ENCODE measurements at regions not wholly inside any gene's neighbourhood (a gene's known extent, or its start where the extent isn't known, plus 50 kb on each side); places are given as distances from the start of the nearest gene placed in this dataset.

- no peak for DNase-seq
- no CpG with 5 or more reads among the region's 1 CpG for WGBS (ENCODE audit: insufficient coverage)
Observed at GRCh38 chr3:28080716-28081115, 160.7 kb upstream of the CMC1 start.

GRCh38 chr3:28081533-28081947 is 159.9 kb upstream of the CMC1 start:
- no peak for DNase-seq
- Histone ChIP-seq H3K27me3 (ENCODE audit: control insufficient read depth, insufficient read depth, low read length) (no peaks in the 10 kb centered on the region), H3K27ac (ENCODE audit: low read length) (no peak overlapping the region), H3K4me1 (ENCODE audit: control insufficient read depth, insufficient read depth, low read length) (no peaks in the 10 kb centered on the region), H3K9me3 (replicated peaks; ENCODE audit: control insufficient read depth, low read depth, low read length) (no peaks in the 10 kb centered on the region), H3K4me3 (ENCODE audit: low read length) (no peak overlapping the region), H3K36me3 (ENCODE audit: control insufficient read depth, insufficient read depth, low read length) (no peaks in the 10 kb centered on the region)
- 83% methylated on average over 2 of the region's 2 CpGs for WGBS (ENCODE audit: insufficient coverage)

More at GRCh38 chr3:28080716-28081115, 160.7 kb upstream of the CMC1 start:
- Histone ChIP-seq H3K4me3 (ENCODE audit: low read length) (no peak overlapping the region), H3K27me3 (ENCODE audit: control insufficient read depth, insufficient read depth, low read length) (no peaks in the 10 kb centered on the region), H3K36me3 (ENCODE audit: control insufficient read depth, insufficient read depth, low read length) (no peaks in the 10 kb centered on the region), H3K9me3 (replicated peaks; ENCODE audit: control insufficient read depth, low read depth, low read length) (no peaks in the 10 kb centered on the region), H3K4me1 (ENCODE audit: control insufficient read depth, insufficient read depth, low read length) (no peaks in the 10 kb centered on the region), H3K27ac (ENCODE audit: low read length) (no peak overlapping the region)

GRCh38 chr3:28087591-28087990 is 153.8 kb upstream of the CMC1 start:
- WGBS (ENCODE audit: insufficient coverage) = no CpG with 5 or more reads among the region's 2 CpGs
- Histone ChIP-seq H3K9me3 (replicated peaks; ENCODE audit: control insufficient read depth, low read depth, low read length) (no peaks in the 10 kb centered on the region), H3K36me3 (ENCODE audit: control insufficient read depth, insufficient read depth, low read length) (no peaks in the 10 kb centered on the region), H3K4me3 (ENCODE audit: low read length) (no peak overlapping the region), H3K27ac (ENCODE audit: low read length) (no peak overlapping the region), H3K27me3 (ENCODE audit: control insufficient read depth, insufficient read depth, low read length) (no peaks in the 10 kb centered on the region), H3K4me1 (ENCODE audit: control insufficient read depth, insufficient read depth, low read length) (no peaks in the 10 kb centered on the region)
- DNase-seq = no peak

DNA sequence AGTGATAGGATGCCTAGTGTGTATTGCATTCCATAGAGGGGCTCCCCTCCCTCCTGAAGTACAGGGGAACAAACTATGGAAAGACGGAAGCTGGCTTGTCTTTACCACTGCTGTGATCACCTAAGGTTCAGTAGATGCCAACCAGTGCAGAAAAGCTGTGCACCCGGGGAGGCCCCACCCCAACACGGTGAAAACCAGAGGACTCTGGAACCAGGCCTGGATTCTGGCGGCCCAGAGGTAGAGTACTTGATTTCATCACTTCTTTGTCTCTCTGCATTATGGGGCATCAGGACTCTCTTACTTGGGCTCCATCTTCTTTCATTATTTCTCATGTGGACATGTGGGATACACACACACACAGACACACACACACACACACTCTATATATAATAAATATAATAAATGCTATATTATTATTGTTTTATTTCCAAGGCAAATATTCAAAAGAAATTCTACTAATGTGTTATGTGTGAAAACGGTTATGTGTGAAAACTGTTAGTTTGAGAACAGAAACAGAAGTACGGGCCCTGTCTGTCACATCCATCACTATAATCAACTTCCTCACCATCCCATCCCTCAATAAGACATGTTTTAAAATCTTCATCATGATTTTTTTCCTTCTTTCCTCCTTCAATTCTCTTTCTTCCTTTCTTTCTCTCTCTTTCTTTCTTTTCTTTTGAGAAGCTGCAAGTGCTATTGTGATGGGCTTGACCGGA is 152.4 kb upstream of the CMC1 start:
- Histone ChIP-seq H3K4me1 (ENCODE audit: control insufficient read depth, insufficient read depth, low read length) (no peaks in the 10 kb centered on the region), H3K27me3 (ENCODE audit: control insufficient read depth, insufficient read depth, low read length) (no peaks in the 10 kb centered on the region), H3K9me3 (replicated peaks; ENCODE audit: control insufficient read depth, low read depth, low read length) (peaks cover 6% of the 10 kb centered on the region), H3K27ac (ENCODE audit: low read length) (no peak overlapping the region), H3K4me3 (ENCODE audit: low read length) (no peak overlapping the region), H3K36me3 (ENCODE audit: control insufficient read depth, insufficient read depth, low read length) (no peaks in the 10 kb centered on the region)
- WGBS (ENCODE audit: insufficient coverage) = 82% methylated on average over 4 of the region's 7 CpGs
- DNase-seq = no peak

DNA sequence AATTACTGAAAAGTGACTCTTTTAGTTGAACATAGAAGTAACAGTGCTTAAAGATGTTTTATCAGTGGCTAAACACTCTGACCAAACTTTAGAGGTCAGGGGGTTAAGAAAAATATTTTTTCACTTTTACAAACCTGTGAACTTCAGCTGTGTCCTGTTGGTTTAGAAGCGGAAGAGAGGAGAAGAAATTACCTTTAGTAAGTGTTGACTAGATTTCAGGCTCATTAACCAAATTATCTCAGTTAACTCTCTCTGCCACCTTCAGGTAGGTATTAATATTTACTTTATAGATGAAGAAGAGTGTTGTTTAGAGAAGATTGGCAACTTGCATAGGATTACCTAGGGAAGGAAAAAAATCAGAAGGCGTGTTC is 151.9 kb upstream of the CMC1 start:
- no peaks in the 10 kb centered on the region for H3K36me3 ChIP-seq (ENCODE audit: control insufficient read depth, insufficient read depth, low read length)
- no CpG with 5 or more reads among the region's 2 CpGs for WGBS (ENCODE audit: insufficient coverage)
- no peak overlapping the region for H3K4me3 ChIP-seq (ENCODE audit: low read length)
- no peak overlapping the region for H3K27ac ChIP-seq (ENCODE audit: low read length)
- H3K4me1 ChIP-seq (ENCODE audit: control insufficient read depth, insufficient read depth, low read length) = no peaks in the 10 kb centered on the region
- DNase-seq = no peak
- peaks cover 9% of the 10 kb centered on the region for H3K9me3 ChIP-seq (replicated peaks; ENCODE audit: control insufficient read depth, low read depth, low read length)
- H3K27me3 ChIP-seq (ENCODE audit: control insufficient read depth, insufficient read depth, low read length) = no peaks in the 10 kb centered on the region

GRCh38 chr3:28099296-28099695 is 142.1 kb upstream of the CMC1 start:
- H3K36me3 ChIP-seq (ENCODE audit: control insufficient read depth, insufficient read depth, low read length) = no peaks in the 10 kb centered on the region
- no peaks in the 10 kb centered on the region for H3K27me3 ChIP-seq (ENCODE audit: control insufficient read depth, insufficient read depth, low read length)
- no peak overlapping the region for H3K27ac ChIP-seq (ENCODE audit: low read length)
- no CpG with 5 or more reads among the region's 2 CpGs for WGBS (ENCODE audit: insufficient coverage)
- H3K4me3 ChIP-seq (ENCODE audit: low read length) = no peak overlapping the region
- peaks cover 5% of the 10 kb centered on the region for H3K9me3 ChIP-seq (replicated peaks; ENCODE audit: control insufficient read depth, low read depth, low read length)
- H3K4me1 ChIP-seq (ENCODE audit: control insufficient read depth, insufficient read depth, low read length) = no peaks in the 10 kb centered on the region
- no peak for DNase-seq

DNA sequence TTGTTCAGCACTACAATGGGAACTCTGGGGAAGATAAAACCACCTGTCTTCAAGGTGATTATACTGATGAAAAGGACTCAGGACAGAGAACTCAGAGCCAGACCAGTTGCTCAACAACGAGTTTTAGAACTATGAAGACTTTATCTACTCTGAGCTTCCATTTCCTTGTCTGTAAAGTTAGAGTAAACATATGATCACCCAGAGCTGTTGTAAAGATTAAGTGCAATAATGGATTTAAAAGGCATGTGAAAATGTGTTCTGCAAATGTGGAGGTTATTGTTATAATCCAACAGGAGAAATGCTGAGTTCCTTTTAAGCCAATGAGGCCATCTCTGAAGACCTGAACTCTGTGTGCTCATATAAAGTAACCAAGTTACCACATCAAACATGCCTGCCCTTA is 139.7 kb upstream of the CMC1 start:
- no peaks in the 10 kb centered on the region for H3K27me3 ChIP-seq (ENCODE audit: control insufficient read depth, insufficient read depth, low read length)
- DNase-seq = no peak
- H3K9me3 ChIP-seq (replicated peaks; ENCODE audit: control insufficient read depth, low read depth, low read length) = peaks cover 5% of the 10 kb centered on the region
- no CpG with 5 or more reads among the region's 1 CpG for WGBS (ENCODE audit: insufficient coverage)
- no peaks in the 10 kb centered on the region for H3K36me3 ChIP-seq (ENCODE audit: control insufficient read depth, insufficient read depth, low read length)
- H3K4me1 ChIP-seq (ENCODE audit: control insufficient read depth, insufficient read depth, low read length) = no peaks in the 10 kb centered on the region
- H3K27ac ChIP-seq (ENCODE audit: low read length) = no peak overlapping the region
- H3K4me3 ChIP-seq (ENCODE audit: low read length) = no peak overlapping the region

DNA sequence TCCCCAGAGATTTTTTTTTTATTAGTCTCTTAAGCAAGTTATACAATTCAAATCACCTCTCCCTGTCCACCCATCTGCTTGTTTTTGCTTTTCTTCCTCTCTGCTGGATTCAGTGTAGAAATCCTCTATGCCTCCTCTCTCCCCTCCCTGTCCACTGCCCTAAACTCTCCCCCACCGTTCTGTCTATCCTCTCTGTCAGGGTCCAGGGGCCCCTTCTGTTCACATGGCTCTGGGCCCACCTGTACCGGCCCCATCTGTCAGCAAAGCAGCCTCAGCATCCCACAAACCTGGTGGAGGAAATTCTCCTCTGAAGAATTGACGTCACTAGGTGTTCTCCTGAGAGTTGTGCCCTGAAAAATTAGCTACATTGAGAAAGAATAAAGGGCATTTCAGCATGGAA is 137.6 kb upstream of the CMC1 start:
- no peaks in the 10 kb centered on the region for H3K27me3 ChIP-seq (ENCODE audit: control insufficient read depth, insufficient read depth, low read length)
- peaks cover 5% of the 10 kb centered on the region for H3K9me3 ChIP-seq (replicated peaks; ENCODE audit: control insufficient read depth, low read depth, low read length)
- no peak overlapping the region for H3K4me3 ChIP-seq (ENCODE audit: low read length)
- no CpG with 5 or more reads among the region's 3 CpGs for WGBS (ENCODE audit: insufficient coverage)
- DNase-seq = no peak
- no peaks in the 10 kb centered on the region for H3K4me1 ChIP-seq (ENCODE audit: control insufficient read depth, insufficient read depth, low read length)
- no peaks in the 10 kb centered on the region for H3K36me3 ChIP-seq (ENCODE audit: control insufficient read depth, insufficient read depth, low read length)
- no peak overlapping the region for H3K27ac ChIP-seq (ENCODE audit: low read length)

- no peaks in the 10 kb centered on the region for H3K27me3 ChIP-seq (ENCODE audit: control insufficient read depth, insufficient read depth, low read length)
- WGBS (ENCODE audit: insufficient coverage) = 89% methylated on average over 6 of the region's 11 CpGs
- no peak for DNase-seq
- H3K27ac ChIP-seq (ENCODE audit: low read length) = no peak overlapping the region
- H3K4me3 ChIP-seq (ENCODE audit: low read length) = no peak overlapping the region
- H3K4me1 ChIP-seq (ENCODE audit: control insufficient read depth, insufficient read depth, low read length) = no peaks in the 10 kb centered on the region
- H3K36me3 ChIP-seq (ENCODE audit: control insufficient read depth, insufficient read depth, low read length) = no peaks in the 10 kb centered on the region
- H3K9me3 ChIP-seq (replicated peaks; ENCODE audit: control insufficient read depth, low read depth, low read length) = peaks cover 2% of the 10 kb centered on the region
Observed at GRCh38 chr3:28104896-28105534, 136.4 kb upstream of the CMC1 start.

DNA sequence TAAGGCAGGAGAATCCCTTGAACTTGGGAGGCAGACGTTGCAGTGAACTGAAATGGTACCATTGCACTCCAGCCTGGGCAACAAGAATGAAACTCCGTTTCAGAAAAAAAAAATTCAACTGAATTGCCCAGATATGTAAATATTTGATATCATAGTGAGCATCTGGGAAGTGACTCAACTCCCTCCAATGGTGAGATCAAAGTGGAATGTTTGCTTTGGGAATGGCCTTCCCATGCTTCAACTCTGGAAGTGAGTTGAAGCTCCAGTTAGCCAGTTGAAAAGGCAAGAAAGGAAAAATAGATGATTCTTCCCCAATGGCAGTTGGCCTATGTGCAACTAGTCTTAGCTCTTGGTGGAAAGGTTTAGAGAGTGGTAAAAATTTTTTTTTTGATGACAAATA is 131.6 kb upstream of the CMC1 start:
- H3K9me3 ChIP-seq (replicated peaks; ENCODE audit: control insufficient read depth, low read depth, low read length) = no peaks in the 10 kb centered on the region
- 100% methylated on average over 1 of the region's 2 CpGs for WGBS (ENCODE audit: insufficient coverage)
- H3K4me1 ChIP-seq (ENCODE audit: control insufficient read depth, insufficient read depth, low read length) = no peaks in the 10 kb centered on the region
- H3K27me3 ChIP-seq (ENCODE audit: control insufficient read depth, insufficient read depth, low read length) = no peaks in the 10 kb centered on the region
- no peaks in the 10 kb centered on the region for H3K36me3 ChIP-seq (ENCODE audit: control insufficient read depth, insufficient read depth, low read length)
- no peak overlapping the region for H3K4me3 ChIP-seq (ENCODE audit: low read length)
- no peak overlapping the region for H3K27ac ChIP-seq (ENCODE audit: low read length)
- DNase-seq = no peak
